Upper lobe of left lung (tissue), 4 donors: ENCODE measurements at regions not wholly inside any gene's neighbourhood (a gene's known extent, or its start where the extent isn't known, plus 50 kb on each side); places are given as distances from the start of the nearest gene placed in this dataset.

Experiments
- EP300 ChIP-seq, 4 donors: sonication (generic); formaldehyde crosslinking; IDR thresholded peaks; one replicate each; pipeline ENCODE4 v1.5.1; 2017; ENCODE audit warnings: antibody characterized with exemption in 4 of 4, control low read depth in 2 of 4
- POLR2A ChIP-seq, 4 donors: fragments of 450-650 bp; IDR thresholded peaks; one replicate each; pipeline ENCODE4 v1.5.1; 2016 to 2017; ENCODE audit warnings: antibody characterized with exemption in 4 of 4, mild to moderate bottlenecking in 2 of 4
- POLR2AphosphoS5 ChIP-seq, 2 donors: sonication (generic); formaldehyde crosslinking; IDR thresholded peaks; one replicate each; pipeline ENCODE4 v1.5.1; 2017; ENCODE audit warnings: antibody characterized with exemption in 2 of 2
- TF ChIP-seq, protein P1 (sequence below), 6 experiments: fragments of 450-650 bp in 4 of 6; fragments of 200-600 bp in 2 of 6; sonication (generic) in 2 of 6; IDR thresholded peaks; one replicate each; pipeline ENCODE4 v1.5.1; 2016 to 2019; ENCODE audit warnings: antibody characterized with exemption in 6 of 6

DNA sequence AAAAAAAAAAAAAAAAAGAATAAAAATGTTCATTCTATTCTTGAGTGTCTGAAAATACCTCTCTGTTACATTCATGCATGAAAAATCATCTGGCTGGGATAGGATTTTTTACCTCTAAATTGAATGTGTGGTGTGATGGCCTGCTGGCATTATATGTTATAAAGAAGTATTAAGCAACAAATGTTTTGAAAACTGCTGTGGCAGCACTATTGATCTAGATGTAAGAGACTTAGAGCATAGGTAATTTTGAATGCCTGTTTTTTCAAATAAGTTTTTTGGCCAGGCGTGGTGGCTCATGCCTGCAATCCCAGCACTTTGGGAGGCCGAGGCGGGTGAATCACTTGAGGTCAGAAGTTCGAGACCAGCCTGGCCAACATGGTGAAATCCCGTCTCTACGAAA, 147.0 kb upstream of the LINC00305 start:
- TF ChIP-seq, protein P1, sequence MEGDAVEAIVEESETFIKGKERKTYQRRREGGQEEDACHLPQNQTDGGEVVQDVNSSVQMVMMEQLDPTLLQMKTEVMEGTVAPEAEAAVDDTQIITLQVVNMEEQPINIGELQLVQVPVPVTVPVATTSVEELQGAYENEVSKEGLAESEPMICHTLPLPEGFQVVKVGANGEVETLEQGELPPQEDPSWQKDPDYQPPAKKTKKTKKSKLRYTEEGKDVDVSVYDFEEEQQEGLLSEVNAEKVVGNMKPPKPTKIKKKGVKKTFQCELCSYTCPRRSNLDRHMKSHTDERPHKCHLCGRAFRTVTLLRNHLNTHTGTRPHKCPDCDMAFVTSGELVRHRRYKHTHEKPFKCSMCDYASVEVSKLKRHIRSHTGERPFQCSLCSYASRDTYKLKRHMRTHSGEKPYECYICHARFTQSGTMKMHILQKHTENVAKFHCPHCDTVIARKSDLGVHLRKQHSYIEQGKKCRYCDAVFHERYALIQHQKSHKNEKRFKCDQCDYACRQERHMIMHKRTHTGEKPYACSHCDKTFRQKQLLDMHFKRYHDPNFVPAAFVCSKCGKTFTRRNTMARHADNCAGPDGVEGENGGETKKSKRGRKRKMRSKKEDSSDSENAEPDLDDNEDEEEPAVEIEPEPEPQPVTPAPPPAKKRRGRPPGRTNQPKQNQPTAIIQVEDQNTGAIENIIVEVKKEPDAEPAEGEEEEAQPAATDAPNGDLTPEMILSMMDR (IDR thresholded peaks at IDR 0.05) = no peak
- TF ChIP-seq POLR2A (IDR thresholded peaks at IDR 0.05) (no peak), EP300 (IDR thresholded peaks at IDR 0.05) (no peak), POLR2AphosphoS5 (IDR thresholded peaks at IDR 0.05) (no peak)
